ENCODE measurements at regions not wholly inside any gene's neighbourhood (a gene's known extent, or its start where the extent isn't known, plus 50 kb on each side); places are given as distances from the start of the nearest gene placed in this dataset.

- no peak overlapping the region for H3K27ac Mint-ChIP-seq
- no peaks in the 10 kb centered on the region for H3K9me3 Mint-ChIP-seq
- DNase-seq (ENCODE audit: low spot score in 2 of 2), result no peak
- no peaks in the 10 kb centered on the region for H3K36me3 Mint-ChIP-seq
- no peak for ATAC-seq
Measured at GRCh38 chr12:113740699-113741098, 225.4 kb downstream of the RBM19 start.

- Mint-ChIP-seq H3K36me3 (no peaks in the 10 kb centered on the region), H3K9me3 (no peaks in the 10 kb centered on the region), H3K27ac (no peak overlapping the region)
- DNase-seq (ENCODE audit: low spot score in 2 of 2) (no peak), ATAC-seq (no peak)
Measured at GRCh38 chr12:113735131-113735530, 231.0 kb downstream of the RBM19 start.

GRCh38 chr12:113734503-113734902, 231.6 kb downstream of the RBM19 start:
- H3K27ac Mint-ChIP-seq, result no peak overlapping the region
- H3K36me3 Mint-ChIP-seq, result no peaks in the 10 kb centered on the region
- ATAC-seq (no peak), DNase-seq (ENCODE audit: low spot score in 2 of 2) (no peak)
- H3K9me3 Mint-ChIP-seq, result no peaks in the 10 kb centered on the region

GRCh38 chr12:113732916-113733315, 233.2 kb downstream of the RBM19 start:
- Mint-ChIP-seq H3K36me3 (no peaks in the 10 kb centered on the region), H3K27ac (no peak overlapping the region), H3K9me3 (no peaks in the 10 kb centered on the region)
- ATAC-seq (no peak), DNase-seq (ENCODE audit: low spot score in 2 of 2) (no peak)

GRCh38 chr12:113727651-113728061, 238.5 kb downstream of the RBM19 start:
- DNase-seq (ENCODE audit: low spot score in 2 of 2) (no peak), ATAC-seq (no peak)
- H3K9me3 Mint-ChIP-seq, result no peaks in the 10 kb centered on the region
- no peak overlapping the region for H3K27ac Mint-ChIP-seq
- no peaks in the 10 kb centered on the region for H3K36me3 Mint-ChIP-seq

GRCh38 chr12:113726254-113726819, 239.8 kb downstream of the RBM19 start:
- Mint-ChIP-seq H3K36me3 (no peaks in the 10 kb centered on the region), H3K9me3 (no peaks in the 10 kb centered on the region), H3K27ac (no peak overlapping the region)
- DNase-seq (ENCODE audit: low spot score in 2 of 2) (no peak), ATAC-seq (no peak)

- H3K9me3 Mint-ChIP-seq, result no peaks in the 10 kb centered on the region
- no peaks in the 10 kb centered on the region for H3K36me3 Mint-ChIP-seq
- ATAC-seq (no peak), DNase-seq (ENCODE audit: low spot score in 2 of 2) (no peak)
- H3K27ac Mint-ChIP-seq, result no peak overlapping the region
Measured at GRCh38 chr12:113725557-113725876, 240.6 kb downstream of the RBM19 start.

- DNase-seq (ENCODE audit: low spot score in 2 of 2) (no peak), ATAC-seq (no peak)
- Mint-ChIP-seq H3K27ac (no peak overlapping the region), H3K36me3 (no peaks in the 10 kb centered on the region), H3K9me3 (no peaks in the 10 kb centered on the region)
Measured at GRCh38 chr12:113724794-113725556, 241.2 kb downstream of the RBM19 start.

GRCh38 chr12:113723631-113724030, 242.5 kb downstream of the RBM19 start:
- ATAC-seq (no peak), DNase-seq (ENCODE audit: low spot score in 2 of 2) (no peak)
- H3K9me3 Mint-ChIP-seq, result no peaks in the 10 kb centered on the region
- no peaks in the 10 kb centered on the region for H3K36me3 Mint-ChIP-seq
- H3K27ac Mint-ChIP-seq, result no peak overlapping the region

- ATAC-seq (no peak), DNase-seq (ENCODE audit: low spot score in 2 of 2) (no peak)
- H3K9me3 Mint-ChIP-seq, result no peaks in the 10 kb centered on the region
Measured at GRCh38 chr12:113722747-113723146, 243.4 kb downstream of the RBM19 start.

GRCh38 chr12:113720629-113721028, 245.5 kb downstream of the RBM19 start:
- Mint-ChIP-seq H3K9me3 (no peaks in the 10 kb centered on the region), H3K27ac (no peak overlapping the region), H3K36me3 (no peaks in the 10 kb centered on the region)
- ATAC-seq (no peak), DNase-seq (ENCODE audit: low spot score in 2 of 2) (no peak)

More at GRCh38 chr12:113722747-113723146, 243.4 kb downstream of the RBM19 start:
- H3K27ac Mint-ChIP-seq, result no peak overlapping the region
- H3K36me3 Mint-ChIP-seq, result no peaks in the 10 kb centered on the region

- Mint-ChIP-seq H3K36me3 (no peaks in the 10 kb centered on the region), H3K9me3 (no peaks in the 10 kb centered on the region), H3K27ac (no peak overlapping the region)
- DNase-seq (ENCODE audit: low spot score in 2 of 2) (no peak), ATAC-seq (no peak)
Measured at GRCh38 chr12:113719911-113720591, 246.1 kb downstream of the RBM19 start.

GRCh38 chr12:113713156-113713555, 241.5 kb upstream of the LHX5 start:
- no peak for ATAC-seq
- no peak for DNase-seq (ENCODE audit: low spot score in 2 of 2)
- Mint-ChIP-seq H3K36me3 (no peaks in the 10 kb centered on the region), H3K9me3 (no peaks in the 10 kb centered on the region), H3K27ac (no peak overlapping the region)

- no peaks in the 10 kb centered on the region for H3K9me3 Mint-ChIP-seq
- ATAC-seq, result no peak
- no peak for DNase-seq (ENCODE audit: low spot score in 2 of 2)
- H3K36me3 Mint-ChIP-seq, result no peaks in the 10 kb centered on the region
- H3K27ac Mint-ChIP-seq, result no peak overlapping the region
Measured at GRCh38 chr12:113712481-113712880, 240.8 kb upstream of the LHX5 start.

GRCh38 chr12:113710216-113710615, 238.5 kb upstream of the LHX5 start:
- Mint-ChIP-seq H3K27ac (no peak overlapping the region), H3K9me3 (no peaks in the 10 kb centered on the region), H3K36me3 (no peaks in the 10 kb centered on the region)
- DNase-seq (ENCODE audit: low spot score in 2 of 2) (no peak), ATAC-seq (no peak)

GRCh38 chr12:113709456-113709855, 237.8 kb upstream of the LHX5 start:
- no peaks in the 10 kb centered on the region for H3K9me3 Mint-ChIP-seq
- H3K36me3 Mint-ChIP-seq, result no peaks in the 10 kb centered on the region
- DNase-seq (ENCODE audit: low spot score in 2 of 2) (no peak), ATAC-seq (no peak)
- H3K27ac Mint-ChIP-seq, result no peak overlapping the region

GRCh38 chr12:113702836-113703235, 231.2 kb upstream of the LHX5 start:
- H3K9me3 Mint-ChIP-seq, result no peaks in the 10 kb centered on the region
- no peak for ATAC-seq
- DNase-seq (ENCODE audit: low spot score in 2 of 2), result no peak
- no peak overlapping the region for H3K27ac Mint-ChIP-seq
- H3K36me3 Mint-ChIP-seq, result no peaks in the 10 kb centered on the region

GRCh38 chr12:113702276-113702675, 230.6 kb upstream of the LHX5 start:
- no peak for ATAC-seq
- no peak for DNase-seq (ENCODE audit: low spot score in 2 of 2)
- Mint-ChIP-seq H3K36me3 (no peaks in the 10 kb centered on the region), H3K9me3 (no peaks in the 10 kb centered on the region), H3K27ac (no peak overlapping the region)

All from activated naive CD4-positive, alpha-beta T cell treated with anti-CD3 and anti-CD28 coated beads, Interleukin-2, amount 50 U/mL, for 72 hours (primary cell).